ENCODE measurements at regions not wholly inside any gene's neighbourhood (a gene's known extent, or its start where the extent isn't known, plus 50 kb on each side); places are given as distances from the start of the nearest gene placed in this dataset.

DNA sequence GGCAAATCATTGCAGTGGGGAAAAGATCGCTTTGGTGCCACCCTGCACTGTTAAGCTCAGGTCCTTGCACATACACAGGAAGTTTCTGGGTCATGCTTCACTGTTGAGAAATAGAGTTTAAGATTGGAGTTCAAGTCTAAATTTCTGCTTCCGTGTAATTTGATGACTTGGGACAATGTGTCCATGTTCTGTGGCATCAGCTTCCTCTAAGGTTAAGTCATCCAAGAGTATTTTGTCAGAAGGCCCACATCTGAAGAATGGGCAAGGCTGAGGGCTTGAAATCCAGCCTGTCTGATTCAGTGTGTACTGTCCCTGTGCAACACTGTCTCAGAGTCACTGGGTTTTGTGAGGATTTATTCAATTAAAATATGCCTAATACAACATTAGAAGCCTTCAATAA, 880.7 kb downstream of the SUCLG1 start:
- Mint-ChIP-seq H3K4me3 (ENCODE audit: unreplicated experiment) (no peak overlapping the region), H3K36me3 (ENCODE audit: low read depth) (no peaks in the 10 kb centered on the region), H3K9me3 (ENCODE audit: low read depth) (no peaks in the 10 kb centered on the region), H3K27me3 (ENCODE audit: low read depth) (peaks cover 9% of the 10 kb centered on the region), H3K4me1 (ENCODE audit: low read depth) (no peaks in the 10 kb centered on the region), H3K27ac (ENCODE audit: unreplicated experiment) (no peak overlapping the region)
- DNase-seq (ENCODE audit: low spot score), result no peak
- TF ChIP-seq, protein P1, sequence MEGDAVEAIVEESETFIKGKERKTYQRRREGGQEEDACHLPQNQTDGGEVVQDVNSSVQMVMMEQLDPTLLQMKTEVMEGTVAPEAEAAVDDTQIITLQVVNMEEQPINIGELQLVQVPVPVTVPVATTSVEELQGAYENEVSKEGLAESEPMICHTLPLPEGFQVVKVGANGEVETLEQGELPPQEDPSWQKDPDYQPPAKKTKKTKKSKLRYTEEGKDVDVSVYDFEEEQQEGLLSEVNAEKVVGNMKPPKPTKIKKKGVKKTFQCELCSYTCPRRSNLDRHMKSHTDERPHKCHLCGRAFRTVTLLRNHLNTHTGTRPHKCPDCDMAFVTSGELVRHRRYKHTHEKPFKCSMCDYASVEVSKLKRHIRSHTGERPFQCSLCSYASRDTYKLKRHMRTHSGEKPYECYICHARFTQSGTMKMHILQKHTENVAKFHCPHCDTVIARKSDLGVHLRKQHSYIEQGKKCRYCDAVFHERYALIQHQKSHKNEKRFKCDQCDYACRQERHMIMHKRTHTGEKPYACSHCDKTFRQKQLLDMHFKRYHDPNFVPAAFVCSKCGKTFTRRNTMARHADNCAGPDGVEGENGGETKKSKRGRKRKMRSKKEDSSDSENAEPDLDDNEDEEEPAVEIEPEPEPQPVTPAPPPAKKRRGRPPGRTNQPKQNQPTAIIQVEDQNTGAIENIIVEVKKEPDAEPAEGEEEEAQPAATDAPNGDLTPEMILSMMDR (IDR thresholded peaks at IDR 0.05), result no peak

DNA sequence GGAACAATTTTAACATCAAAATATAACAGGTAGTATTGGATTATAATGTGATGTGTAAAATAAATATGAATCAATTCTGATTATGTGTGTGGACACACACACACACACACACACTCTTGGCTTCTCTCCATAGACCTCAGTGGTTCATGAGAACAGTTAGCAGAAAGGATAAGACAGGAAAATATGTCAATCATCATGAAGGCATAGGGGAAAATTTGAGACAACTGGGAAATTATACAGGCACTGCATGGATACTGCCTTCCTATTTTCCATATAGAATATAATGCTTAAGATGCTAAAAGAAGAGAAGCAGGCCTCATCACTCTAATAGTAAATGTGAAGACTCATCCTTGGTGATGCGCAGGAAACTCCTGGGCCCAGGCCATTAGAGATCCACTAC, 884.5 kb downstream of the SUCLG1 start:
- H3K27ac Mint-ChIP-seq (ENCODE audit: unreplicated experiment), result no peak overlapping the region
- H3K27me3 Mint-ChIP-seq (ENCODE audit: low read depth), result peaks cover 14% of the 10 kb centered on the region
- H3K4me1 Mint-ChIP-seq (ENCODE audit: low read depth), result no peaks in the 10 kb centered on the region
- DNase-seq (ENCODE audit: low spot score), result no peak
- TF ChIP-seq, protein P1 (IDR thresholded peaks at IDR 0.05), result no peak
- H3K4me3 Mint-ChIP-seq (ENCODE audit: unreplicated experiment), result no peak overlapping the region
- no peaks in the 10 kb centered on the region for H3K36me3 Mint-ChIP-seq (ENCODE audit: low read depth)
- no peaks in the 10 kb centered on the region for H3K9me3 Mint-ChIP-seq (ENCODE audit: low read depth)

DNA sequence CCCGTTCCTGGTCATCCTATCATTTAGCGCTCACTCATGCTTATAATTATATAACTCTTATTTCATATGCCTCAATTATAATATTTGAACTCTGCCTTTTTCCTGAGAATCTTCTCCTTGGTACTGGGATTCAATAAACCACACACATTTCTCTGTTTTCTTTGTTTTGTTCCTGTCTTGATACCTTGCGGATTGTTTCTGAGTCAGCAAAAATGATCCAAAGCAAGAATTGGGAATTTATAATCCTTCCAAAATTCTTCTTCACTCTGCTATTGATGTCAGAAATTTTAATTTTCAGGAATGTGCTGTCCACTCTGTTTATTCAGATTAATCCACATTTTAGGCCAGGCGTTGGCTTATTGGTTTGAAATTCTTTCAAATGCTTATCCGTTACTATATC, 886.0 kb downstream of the SUCLG1 start:
- Mint-ChIP-seq H3K27ac (ENCODE audit: unreplicated experiment) (no peak overlapping the region), H3K4me3 (ENCODE audit: unreplicated experiment) (no peak overlapping the region), H3K36me3 (ENCODE audit: low read depth) (no peaks in the 10 kb centered on the region), H3K27me3 (ENCODE audit: low read depth) (peaks cover 12% of the 10 kb centered on the region), H3K4me1 (ENCODE audit: low read depth) (no peaks in the 10 kb centered on the region), H3K9me3 (ENCODE audit: low read depth) (no peaks in the 10 kb centered on the region)
- DNase-seq (ENCODE audit: low spot score), result no peak
- TF ChIP-seq, protein P1 (IDR thresholded peaks at IDR 0.05), result no peak

DNA sequence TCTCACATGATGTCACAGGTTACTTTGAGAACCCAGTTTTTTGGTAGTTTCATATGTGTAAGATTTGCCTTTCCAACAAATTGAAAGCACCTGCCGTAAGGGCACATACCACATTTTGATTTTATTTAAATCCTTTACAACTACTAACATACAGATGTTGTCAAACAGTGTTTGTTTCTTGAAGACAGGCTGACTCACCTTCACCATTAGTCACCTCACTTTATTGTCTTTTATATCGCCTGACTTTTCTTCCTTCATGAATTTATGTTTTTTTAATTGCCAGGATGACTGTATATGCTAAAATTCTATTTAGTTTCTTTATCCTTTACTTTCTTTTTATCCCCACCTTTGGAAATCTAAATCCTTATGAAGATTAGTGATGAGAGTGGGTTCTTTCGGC, 886.7 kb downstream of the SUCLG1 start:
- Mint-ChIP-seq H3K9me3 (ENCODE audit: low read depth) (no peaks in the 10 kb centered on the region), H3K27ac (ENCODE audit: unreplicated experiment) (no peak overlapping the region), H3K4me1 (ENCODE audit: low read depth) (no peaks in the 10 kb centered on the region), H3K4me3 (ENCODE audit: unreplicated experiment) (no peak overlapping the region), H3K27me3 (ENCODE audit: low read depth) (peaks cover 10% of the 10 kb centered on the region), H3K36me3 (ENCODE audit: low read depth) (no peaks in the 10 kb centered on the region)
- TF ChIP-seq, protein P1 (IDR thresholded peaks at IDR 0.05), result no peak
- no peak for DNase-seq (ENCODE audit: low spot score)

DNA sequence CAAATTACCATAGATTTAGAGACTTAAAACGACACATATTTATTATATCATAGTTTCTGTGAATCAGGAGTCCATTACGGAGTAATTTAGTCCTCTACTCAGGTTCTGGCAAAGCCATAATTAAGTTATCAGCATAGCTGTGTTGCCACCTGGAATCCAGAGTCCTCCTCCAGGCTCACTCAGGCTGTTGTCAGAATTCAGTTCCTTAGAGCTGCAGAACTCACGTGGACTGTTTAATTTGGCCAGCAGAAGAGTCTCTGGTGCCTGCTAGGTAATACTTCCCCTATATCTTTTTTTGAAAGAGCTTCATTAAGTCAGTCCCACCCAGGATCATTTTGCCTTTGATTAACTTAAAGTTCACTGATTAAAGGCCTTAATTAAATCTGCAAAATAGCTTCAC, 891.5 kb downstream of the SUCLG1 start:
- Mint-ChIP-seq H3K27ac (ENCODE audit: unreplicated experiment) (no peak overlapping the region), H3K9me3 (ENCODE audit: low read depth) (no peaks in the 10 kb centered on the region), H3K4me1 (ENCODE audit: low read depth) (no peaks in the 10 kb centered on the region), H3K36me3 (ENCODE audit: low read depth) (no peaks in the 10 kb centered on the region), H3K4me3 (ENCODE audit: unreplicated experiment) (no peak overlapping the region), H3K27me3 (ENCODE audit: low read depth) (peaks cover 5% of the 10 kb centered on the region)
- TF ChIP-seq, protein P1 (IDR thresholded peaks at IDR 0.05), result no peak
- no peak for DNase-seq (ENCODE audit: low spot score)

Measured in chondrocyte (in vitro differentiated cells).